ENCODE measurements at regions not wholly inside any gene's neighbourhood (a gene's known extent, or its start where the extent isn't known, plus 50 kb on each side); places are given as distances from the start of the nearest gene placed in this dataset.
"Not testable (repeated sequence)": the region's sequence is repeated elsewhere in the genome, so short reads cannot be mapped to it uniquely, and the experiment has no call there.

GRCh38 chr19:30103981-30104380, 161.9 kb downstream of the URI1 start:
- DNase-seq: no peak

- no peak for DNase-seq
These were observed 163.3 kb downstream of the URI1 start for GRCh38 chr19:30105316-30105715.

- DNase-seq: no peak
These were observed 163.7 kb downstream of the URI1 start for GRCh38 chr19:30105727-30106126.

GRCh38 chr19:30106417-30107095, 164.5 kb downstream of the URI1 start:
- no peak for DNase-seq

GRCh38 chr19:30107251-30107650, 165.2 kb downstream of the URI1 start:
- DNase-seq: no peak

- no peak for DNase-seq
These were observed 167.5 kb downstream of the URI1 start for GRCh38 chr19:30109565-30109964.

- no peak for DNase-seq
These were observed 169.2 kb downstream of the URI1 start for GRCh38 chr19:30111021-30111855.

GRCh38 chr19:30112171-30112570, 170.1 kb downstream of the URI1 start:
- no peak for DNase-seq

GRCh38 chr19:30112666-30113065, 170.6 kb downstream of the URI1 start:
- no peak for DNase-seq

- DNase-seq: no peak
These were observed 171.1 kb downstream of the URI1 start for GRCh38 chr19:30113186-30113585.

GRCh38 chr19:30114095-30114494, 172.1 kb downstream of the URI1 start:
- not testable (repeated sequence) for DNase-seq

- no peak for DNase-seq
These were observed 173.9 kb downstream of the URI1 start for GRCh38 chr19:30115947-30116346.

- DNase-seq: no peak
These were observed 174.5 kb downstream of the URI1 start for GRCh38 chr19:30116530-30116929.

GRCh38 chr19:30116984-30117555, 175.0 kb downstream of the URI1 start:
- DNase-seq: peak; percentile 37

- DNase-seq: no peak
These were observed 175.7 kb downstream of the URI1 start for GRCh38 chr19:30117636-30118145.

GRCh38 chr19:30118221-30118620, 176.2 kb downstream of the URI1 start:
- no peak for DNase-seq

GRCh38 chr19:30118760-30119159, 176.7 kb downstream of the URI1 start:
- no peak for DNase-seq

GRCh38 chr19:30119180-30119908, 177.3 kb downstream of the URI1 start:
- no peak for DNase-seq

- DNase-seq: no peak
These were observed 178.9 kb downstream of the URI1 start for GRCh38 chr19:30120860-30121484.

GRCh38 chr19:30122431-30122830, 180.4 kb downstream of the URI1 start:
- DNase-seq: no peak

GRCh38 chr19:30123119-30123518, 181.1 kb downstream of the URI1 start:
- DNase-seq: no peak

GRCh38 chr19:30123611-30124010, 181.6 kb downstream of the URI1 start:
- DNase-seq: no peak

Data from left kidney (tissue), 1 donor.